HepG2 (cell line): ENCODE measurements at regions not wholly inside any gene's neighbourhood (a gene's known extent, or its start where the extent isn't known, plus 50 kb on each side); places are given as distances from the start of the nearest gene placed in this dataset.

Experiments used
- CC2D1A ChIP-seq: sonication (generic); formaldehyde crosslinking; IDR thresholded peaks from 2 replicates; pipeline ENCODE4 v1.8.1; 2023; ENCODE audit warnings: mild to moderate bottlenecking, missing genetic modification reagents
- CREB1 ChIP-seq, 2 experiments: fragments of 450-650 bp in 1 of 2; IDR thresholded peaks; 2 replicates each; pipeline ENCODE4 v1.6.1; 2016 to 2017; ENCODE audit warnings: control low read depth in 1 of 2, mild to moderate bottlenecking in 1 of 2, missing compliant biosample characterization in 1 of 2, missing genetic modification characterization in 1 of 2
- ERF ChIP-seq: IDR thresholded peaks from 2 replicates; pipeline ENCODE4 v1.6.1; 2018; ENCODE audit warnings: missing biosample characterization, missing genetic modification reagents
- FOXK1 ChIP-seq: sonication (generic); formaldehyde crosslinking; IDR thresholded peaks from 2 replicates; pipeline ENCODE4 v1.4.0; 2020; ENCODE audit warnings: low read depth, missing genetic modification reagents, borderline replicate concordance
- HNF1A ChIP-seq, 2 experiments: sonication (generic) in 1 of 2; formaldehyde crosslinking in 1 of 2; IDR thresholded peaks; 2 replicates each; pipeline versions ENCODE4 v1.4.0 to v1.6.1; 2016 to 2020; ENCODE audit warnings: borderline replicate concordance in 1 of 2, low read depth in 1 of 2, mild to moderate bottlenecking in 1 of 2, missing genetic modification reagents in 1 of 2
- KIAA2018 ChIP-seq: sonication (generic); formaldehyde crosslinking; IDR thresholded peaks from 2 replicates; pipeline ENCODE4 v1.5.0; 2020; ENCODE audit warnings: mild to moderate bottlenecking, missing genetic modification reagents, borderline replicate concordance
- MTF2 ChIP-seq: sonication (generic); formaldehyde crosslinking; IDR thresholded peaks from 2 replicates; pipeline ENCODE4 v1.5.0; 2020; ENCODE audit warnings: missing genetic modification reagents, borderline replicate concordance
- PAXIP1 ChIP-seq: sonication (generic); formaldehyde crosslinking; conservative IDR thresholded peaks from 2 replicates; pipeline ENCODE4 v1.4.0; 2020; ENCODE audit warnings: mild to moderate bottlenecking, missing genetic modification reagents, moderate library complexity
- POLR2A ChIP-seq, 2 experiments: IDR thresholded peaks; 2 replicates each; pipeline ENCODE4 v1.6.1; 2011; ENCODE audit warnings: low read depth in 2 of 2, low read length in 2 of 2, mild to moderate bottlenecking in 1 of 2, moderate library complexity in 1 of 2; ENCODE audit not compliant: insufficient read depth in 1 of 2
- SP1 ChIP-seq, 2 experiments: fragments of 450-650 bp in 1 of 2; sonication (generic) in 1 of 2; formaldehyde crosslinking in 1 of 2; IDR thresholded peaks; 2 replicates each; pipeline versions ENCODE4 v1.4.0 to v1.6.1; 2016 to 2020; ENCODE audit warnings: missing genetic modification reagents in 1 of 2

GRCh38 chr21:19540287-19540686 is 1136.7 kb upstream of the TMPRSS15 start:
- TF ChIP-seq PAXIP1 (no peak), SP1 (IDR thresholded peaks at IDR 0.05) (no peak), SP1 (CRISPR knock-in tag; IDR thresholded peaks at IDR 0.05) (no peak), CC2D1A (no peak), HNF1A (IDR thresholded peaks at IDR 0.05; ENCODE audit: low read depth) (no peak), HNF1A (CRISPR knock-in tag; IDR thresholded peaks at IDR 0.05; ENCODE audit: borderline replicate concordance) (no peak), MTF2 (CRISPR knock-in tag) (no peak), ERF (CRISPR knock-in tag) (no peak), KIAA2018 (CRISPR knock-in tag) (no peak), FOXK1 (no peak), POLR2A (IDR thresholded peaks at IDR 0.05; ENCODE audit: insufficient read depth in 1 of 2, low read depth in 2 of 2, low read length in 2 of 2) (no peak), CREB1 (IDR thresholded peaks at IDR 0.05) (no peak), CREB1 (CRISPR knock-in tag; IDR thresholded peaks at IDR 0.05) (no peak)
